Hepatocyte (in vitro differentiated cells): ENCODE measurements at regions not wholly inside any gene's neighbourhood (a gene's known extent, or its start where the extent isn't known, plus 50 kb on each side); places are given as distances from the start of the nearest gene placed in this dataset.
A peak's percentile ranks its signal among the peaks of the same experiment; 100 is the strongest.

Experiments
- DNase-seq: peaks from one replicate; pipeline ENCODE4 v3.0.0-alpha.2; 2016; ENCODE audit warnings: low spot score
- H2AFZ ChIP-seq: fragments of 200-600 bp; sonication (generic); 2 replicates; pipeline ENCODE4 v1.6.0; 2016; ENCODE audit warnings: antibody characterized with exemption, mild to moderate bottlenecking
- H3K27ac ChIP-seq: fragments of 200-600 bp; sonication (generic); 2 replicates; pipeline ENCODE4 v1.5.1; 2016; ENCODE audit warnings: mild to moderate bottlenecking
- H3K27me3 ChIP-seq: fragments of 200-600 bp; sonication (generic); 2 replicates; pipeline ENCODE4 v1.6.1; 2016
- H3K36me3 ChIP-seq: fragments of 200-600 bp; sonication (generic); replicated peaks from 2 replicates; pipeline ENCODE4 v1.5.1; 2016; ENCODE audit warnings: low read depth; ENCODE audit not compliant: insufficient read depth
- H3K4me1 ChIP-seq: fragments of 200-600 bp; sonication (generic); 2 replicates; pipeline ENCODE4 v1.5.1; 2016; ENCODE audit warnings: mild to moderate bottlenecking, moderate library complexity; ENCODE audit not compliant: insufficient read depth
- H3K4me2 ChIP-seq: fragments of 200-600 bp; sonication (generic); 2 replicates; pipeline ENCODE4 v1.6.0; 2016
- H3K4me3 ChIP-seq: fragments of 200-600 bp; sonication (generic); 2 replicates; pipeline ENCODE4 v1.5.1; 2016; ENCODE audit warnings: mild to moderate bottlenecking
- H3K79me2 ChIP-seq: fragments of 200-600 bp; sonication (generic); 2 replicates; pipeline ENCODE4 v1.6.0; 2017; ENCODE audit warnings: mild to moderate bottlenecking
- H3K9me2 ChIP-seq: fragments of 200-600 bp; sonication (generic); replicated peaks from 2 replicates; pipeline ENCODE4 v1.6.0; 2017; ENCODE audit warnings: mild to moderate bottlenecking; ENCODE audit not compliant: insufficient read depth
- H3K9me3 ChIP-seq: fragments of 200-600 bp; sonication (generic); 2 replicates; pipeline ENCODE4 v1.5.1; 2016; ENCODE audit warnings: low read depth, mild to moderate bottlenecking
- H4K20me1 ChIP-seq: fragments of 200-600 bp; sonication (generic); 2 replicates; pipeline ENCODE4 v1.6.0; 2016; ENCODE audit warnings: mild to moderate bottlenecking; ENCODE audit not compliant: insufficient read depth, poor library complexity, severe bottlenecking
- CTCF ChIP-seq: fragments of 200-600 bp; sonication (generic); IDR thresholded peaks from 2 replicates; pipeline ENCODE4 v1.5.1; 2016; ENCODE audit warnings: antibody characterized with exemption, mild to moderate bottlenecking; ENCODE audit not compliant: poor library complexity
- EZH2 ChIP-seq: fragments of 200-600 bp; sonication (generic); IDR thresholded peaks from 2 replicates; pipeline ENCODE4 v1.6.1; 2016; ENCODE audit warnings: antibody characterized with exemption, mild to moderate bottlenecking, borderline replicate concordance
- EZH2phosphoT487 ChIP-seq: fragments of 200-600 bp; sonication (generic); IDR thresholded peaks from one replicate; pipeline ENCODE4 v1.6.1; 2018; ENCODE audit warnings: antibody characterized with exemption, mild to moderate bottlenecking, low read depth, moderate library complexity; ENCODE audit not compliant: unreplicated experiment, severe bottlenecking
- WGBS: methylation state at CpG from one replicate; pipeline ENCODE4 v1.1.6; 2016; ENCODE audit warnings: low lambda C conversion rate; ENCODE audit errors: missing lambda C conversion rate; 5-methylcytosine and 5-hydroxymethylcytosine counted together

DNA sequence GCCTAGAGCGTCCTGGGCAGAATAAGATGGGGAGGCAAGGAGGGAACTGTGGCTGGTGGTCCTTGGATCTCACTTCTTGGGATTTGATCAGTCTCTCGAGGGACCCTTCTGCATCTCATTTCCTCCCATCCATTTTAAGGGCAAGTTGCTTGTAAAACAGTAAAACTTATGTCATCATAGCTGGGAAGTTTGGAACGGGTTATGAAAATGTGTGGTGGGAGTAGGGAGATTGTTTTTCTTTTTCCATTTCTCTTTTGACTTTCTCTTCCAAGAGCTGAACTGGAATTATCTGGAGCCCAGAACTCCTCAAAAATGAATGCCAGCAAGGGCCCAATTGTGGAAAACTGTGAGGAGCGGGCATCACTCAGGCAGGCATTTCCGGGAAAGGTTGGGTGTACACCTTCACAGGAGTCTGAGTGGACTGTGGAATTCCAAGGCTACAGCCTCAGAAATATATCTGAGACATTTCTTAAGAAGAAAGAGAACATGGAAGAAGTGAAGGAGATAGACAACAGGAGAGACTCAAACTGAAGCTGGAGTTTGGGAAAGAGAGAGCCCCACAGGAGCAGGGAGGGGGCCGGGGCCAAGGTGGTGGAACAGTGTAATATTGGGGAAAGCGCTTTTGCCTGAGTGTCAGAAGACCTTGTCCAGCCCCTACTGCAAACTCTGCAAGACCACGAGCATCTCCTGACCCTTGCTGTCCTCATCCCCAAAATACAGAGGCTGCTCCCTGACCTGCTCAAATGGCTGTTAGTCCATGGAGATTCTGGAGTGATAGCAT is 185.1 kb downstream of the FOXD2 start:
- WGBS = 88% methylated on average over 8 of the region's 8 CpGs
- no peak for TF ChIP-seq EZH2phosphoT487
- TF ChIP-seq CTCF = no peak
- Histone ChIP-seq H3K36me3 (no peaks in the 10 kb centered on the region), H3K4me2 (no peak overlapping the region), H3K27ac (no peak overlapping the region), H3K4me1 (peaks cover 7% of the 10 kb centered on the region), H4K20me1 (no peaks in the 10 kb centered on the region), H3K27me3 (no peaks in the 10 kb centered on the region), H3K9me3 (no peaks in the 10 kb centered on the region), H3K79me2 (no peaks in the 10 kb centered on the region), H3K4me3 (no peak overlapping the region), H3K9me2 (no peaks in the 10 kb centered on the region), H2AFZ (no peak overlapping the region)
- DNase-seq = no peak

GRCh38 chr1:47623557-47623940 is 185.7 kb downstream of the FOXD2 start:
- Histone ChIP-seq H3K4me3 (no peak overlapping the region), H3K27me3 (no peaks in the 10 kb centered on the region), H2AFZ (no peak overlapping the region), H3K9me2 (no peaks in the 10 kb centered on the region), H3K79me2 (no peaks in the 10 kb centered on the region), H3K36me3 (no peaks in the 10 kb centered on the region), H3K4me2 (no peak overlapping the region), H3K9me3 (no peaks in the 10 kb centered on the region), H3K4me1 (peaks cover 7% of the 10 kb centered on the region), H3K27ac (no peak overlapping the region), H4K20me1 (no peaks in the 10 kb centered on the region)
- TF ChIP-seq CTCF (no peak), EZH2 (no peak), EZH2phosphoT487 (no peak)
- 90% methylated on average over 5 of the region's 5 CpGs for WGBS
- no peak for DNase-seq

DNA sequence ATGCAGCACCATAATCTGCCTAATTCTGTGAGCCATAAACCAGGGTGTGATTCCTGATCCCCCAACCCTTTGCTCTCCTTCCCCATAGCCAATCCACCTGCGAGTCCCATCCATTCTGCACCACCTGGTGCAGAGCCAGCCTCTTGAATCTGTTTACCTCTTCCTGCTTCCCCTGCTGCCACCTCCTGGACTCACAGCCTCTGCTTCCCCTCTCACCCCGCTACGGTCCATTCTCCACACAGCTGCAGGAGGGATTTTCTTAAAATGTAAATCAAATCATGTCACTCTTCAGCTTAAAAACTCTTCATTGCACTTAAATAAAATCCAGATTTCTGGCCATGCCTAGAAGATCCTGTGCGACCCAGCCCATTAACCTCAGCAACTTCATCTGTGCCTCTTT is 186.7 kb downstream of the FOXD2 start:
- no peak overlapping the region for H3K4me2 ChIP-seq
- TF ChIP-seq CTCF = peak; percentile 49
- TF ChIP-seq EZH2phosphoT487 = no peak
- no peak for TF ChIP-seq EZH2
- H3K4me1 ChIP-seq = peaks cover 7% of the 10 kb centered on the region
- no peaks in the 10 kb centered on the region for H3K79me2 ChIP-seq
- H3K27ac ChIP-seq = no peak overlapping the region
- H2AFZ ChIP-seq = no peak overlapping the region
- no peaks in the 10 kb centered on the region for H3K9me2 ChIP-seq
- peak; percentile 68 for DNase-seq
- H3K9me3 ChIP-seq = no peaks in the 10 kb centered on the region
- 41% methylated on average over 4 of the region's 4 CpGs for WGBS
- no peaks in the 10 kb centered on the region for H3K36me3 ChIP-seq
- no peaks in the 10 kb centered on the region for H3K27me3 ChIP-seq
- no peaks in the 10 kb centered on the region for H4K20me1 ChIP-seq
- H3K4me3 ChIP-seq = no peak overlapping the region
